H1 (cell line): ENCODE measurements at regions not wholly inside any gene's neighbourhood (a gene's known extent, or its start where the extent isn't known, plus 50 kb on each side); places are given as distances from the start of the nearest gene placed in this dataset.

Experiments used
- CBX8 ChIP-seq: fragments of 300-800, 300-1000 bp; sonication (generic); IDR thresholded peaks from 2 replicates; pipeline ENCODE4 v1.7.1; 2016; ENCODE audit warnings: low read depth, low read length, borderline replicate concordance
- CHD1 ChIP-seq: IDR thresholded peaks from 2 replicates; pipeline ENCODE4 v1.6.1; 2012; ENCODE audit warnings: low read depth, low read length, improper control_type of control experiment
- HDAC2 ChIP-seq, 2 experiments: fragments of 300-600 bp in 1 of 2; sonication (generic) in 1 of 2; IDR thresholded peaks; 2 replicates each; pipeline ENCODE4 v1.6.1; 2011 to 2012; ENCODE audit warnings: low read depth in 2 of 2, low read length in 2 of 2, mild to moderate bottlenecking in 2 of 2, moderate library complexity in 2 of 2, borderline replicate concordance in 1 of 2, inconsistent platforms in 1 of 2
- SRF ChIP-seq: IDR thresholded peaks from 2 replicates; pipeline ENCODE4 v1.6.1; 2011; ENCODE audit warnings: mild to moderate bottlenecking, low read depth, low read length, moderate library complexity
- TBP ChIP-seq: IDR thresholded peaks from 2 replicates; pipeline ENCODE4 v1.6.1; 2011; ENCODE audit warnings: low read depth, low read length, improper control_type of control experiment
- TF ChIP-seq, protein P1 (sequence below): fragments of 300-600 bp; sonication (generic); IDR thresholded peaks from 2 replicates; pipeline ENCODE4 v1.7.1; 2012; ENCODE audit warnings: low read length, moderate library complexity, mild to moderate bottlenecking, inconsistent platforms; ENCODE audit not compliant: insufficient replicate concordance
- TF ChIP-seq, protein P2 (sequence below), 3 experiments: IDR thresholded peaks; 1 replicate in 2 of 3; 2 replicates in 1 of 3; pipeline versions ENCODE4 v1.5.1 to v1.6.1; 2011; ENCODE audit warnings: low read length in 3 of 3, mild to moderate bottlenecking in 3 of 3, inconsistent platforms in 2 of 3, low read depth in 1 of 3, moderate library complexity in 1 of 3; ENCODE audit not compliant: insufficient read depth in 1 of 3; ENCODE audit errors: control extremely low read depth in 1 of 3

DNA sequence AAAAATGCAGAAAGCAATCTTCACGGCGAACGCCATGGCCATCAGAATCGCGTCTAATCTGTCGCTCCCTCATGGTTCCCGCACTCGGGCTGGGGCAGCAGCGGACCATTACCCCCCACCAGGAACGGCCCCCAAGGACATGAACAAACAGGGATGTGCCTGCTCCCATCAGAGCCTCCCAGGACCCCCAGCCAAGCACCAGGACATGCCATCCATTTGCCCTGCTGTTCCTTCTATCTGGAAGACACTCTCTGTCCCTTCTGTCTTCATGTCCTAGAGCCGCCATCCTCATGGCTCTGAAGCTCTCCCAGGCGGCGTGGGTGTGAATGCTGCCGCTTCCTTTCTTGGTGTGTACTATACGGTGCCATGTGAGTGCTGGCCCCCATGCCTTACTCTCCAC lies 371.8 kb downstream of the BCL11B start (continued):
- TF ChIP-seq, protein P1, sequence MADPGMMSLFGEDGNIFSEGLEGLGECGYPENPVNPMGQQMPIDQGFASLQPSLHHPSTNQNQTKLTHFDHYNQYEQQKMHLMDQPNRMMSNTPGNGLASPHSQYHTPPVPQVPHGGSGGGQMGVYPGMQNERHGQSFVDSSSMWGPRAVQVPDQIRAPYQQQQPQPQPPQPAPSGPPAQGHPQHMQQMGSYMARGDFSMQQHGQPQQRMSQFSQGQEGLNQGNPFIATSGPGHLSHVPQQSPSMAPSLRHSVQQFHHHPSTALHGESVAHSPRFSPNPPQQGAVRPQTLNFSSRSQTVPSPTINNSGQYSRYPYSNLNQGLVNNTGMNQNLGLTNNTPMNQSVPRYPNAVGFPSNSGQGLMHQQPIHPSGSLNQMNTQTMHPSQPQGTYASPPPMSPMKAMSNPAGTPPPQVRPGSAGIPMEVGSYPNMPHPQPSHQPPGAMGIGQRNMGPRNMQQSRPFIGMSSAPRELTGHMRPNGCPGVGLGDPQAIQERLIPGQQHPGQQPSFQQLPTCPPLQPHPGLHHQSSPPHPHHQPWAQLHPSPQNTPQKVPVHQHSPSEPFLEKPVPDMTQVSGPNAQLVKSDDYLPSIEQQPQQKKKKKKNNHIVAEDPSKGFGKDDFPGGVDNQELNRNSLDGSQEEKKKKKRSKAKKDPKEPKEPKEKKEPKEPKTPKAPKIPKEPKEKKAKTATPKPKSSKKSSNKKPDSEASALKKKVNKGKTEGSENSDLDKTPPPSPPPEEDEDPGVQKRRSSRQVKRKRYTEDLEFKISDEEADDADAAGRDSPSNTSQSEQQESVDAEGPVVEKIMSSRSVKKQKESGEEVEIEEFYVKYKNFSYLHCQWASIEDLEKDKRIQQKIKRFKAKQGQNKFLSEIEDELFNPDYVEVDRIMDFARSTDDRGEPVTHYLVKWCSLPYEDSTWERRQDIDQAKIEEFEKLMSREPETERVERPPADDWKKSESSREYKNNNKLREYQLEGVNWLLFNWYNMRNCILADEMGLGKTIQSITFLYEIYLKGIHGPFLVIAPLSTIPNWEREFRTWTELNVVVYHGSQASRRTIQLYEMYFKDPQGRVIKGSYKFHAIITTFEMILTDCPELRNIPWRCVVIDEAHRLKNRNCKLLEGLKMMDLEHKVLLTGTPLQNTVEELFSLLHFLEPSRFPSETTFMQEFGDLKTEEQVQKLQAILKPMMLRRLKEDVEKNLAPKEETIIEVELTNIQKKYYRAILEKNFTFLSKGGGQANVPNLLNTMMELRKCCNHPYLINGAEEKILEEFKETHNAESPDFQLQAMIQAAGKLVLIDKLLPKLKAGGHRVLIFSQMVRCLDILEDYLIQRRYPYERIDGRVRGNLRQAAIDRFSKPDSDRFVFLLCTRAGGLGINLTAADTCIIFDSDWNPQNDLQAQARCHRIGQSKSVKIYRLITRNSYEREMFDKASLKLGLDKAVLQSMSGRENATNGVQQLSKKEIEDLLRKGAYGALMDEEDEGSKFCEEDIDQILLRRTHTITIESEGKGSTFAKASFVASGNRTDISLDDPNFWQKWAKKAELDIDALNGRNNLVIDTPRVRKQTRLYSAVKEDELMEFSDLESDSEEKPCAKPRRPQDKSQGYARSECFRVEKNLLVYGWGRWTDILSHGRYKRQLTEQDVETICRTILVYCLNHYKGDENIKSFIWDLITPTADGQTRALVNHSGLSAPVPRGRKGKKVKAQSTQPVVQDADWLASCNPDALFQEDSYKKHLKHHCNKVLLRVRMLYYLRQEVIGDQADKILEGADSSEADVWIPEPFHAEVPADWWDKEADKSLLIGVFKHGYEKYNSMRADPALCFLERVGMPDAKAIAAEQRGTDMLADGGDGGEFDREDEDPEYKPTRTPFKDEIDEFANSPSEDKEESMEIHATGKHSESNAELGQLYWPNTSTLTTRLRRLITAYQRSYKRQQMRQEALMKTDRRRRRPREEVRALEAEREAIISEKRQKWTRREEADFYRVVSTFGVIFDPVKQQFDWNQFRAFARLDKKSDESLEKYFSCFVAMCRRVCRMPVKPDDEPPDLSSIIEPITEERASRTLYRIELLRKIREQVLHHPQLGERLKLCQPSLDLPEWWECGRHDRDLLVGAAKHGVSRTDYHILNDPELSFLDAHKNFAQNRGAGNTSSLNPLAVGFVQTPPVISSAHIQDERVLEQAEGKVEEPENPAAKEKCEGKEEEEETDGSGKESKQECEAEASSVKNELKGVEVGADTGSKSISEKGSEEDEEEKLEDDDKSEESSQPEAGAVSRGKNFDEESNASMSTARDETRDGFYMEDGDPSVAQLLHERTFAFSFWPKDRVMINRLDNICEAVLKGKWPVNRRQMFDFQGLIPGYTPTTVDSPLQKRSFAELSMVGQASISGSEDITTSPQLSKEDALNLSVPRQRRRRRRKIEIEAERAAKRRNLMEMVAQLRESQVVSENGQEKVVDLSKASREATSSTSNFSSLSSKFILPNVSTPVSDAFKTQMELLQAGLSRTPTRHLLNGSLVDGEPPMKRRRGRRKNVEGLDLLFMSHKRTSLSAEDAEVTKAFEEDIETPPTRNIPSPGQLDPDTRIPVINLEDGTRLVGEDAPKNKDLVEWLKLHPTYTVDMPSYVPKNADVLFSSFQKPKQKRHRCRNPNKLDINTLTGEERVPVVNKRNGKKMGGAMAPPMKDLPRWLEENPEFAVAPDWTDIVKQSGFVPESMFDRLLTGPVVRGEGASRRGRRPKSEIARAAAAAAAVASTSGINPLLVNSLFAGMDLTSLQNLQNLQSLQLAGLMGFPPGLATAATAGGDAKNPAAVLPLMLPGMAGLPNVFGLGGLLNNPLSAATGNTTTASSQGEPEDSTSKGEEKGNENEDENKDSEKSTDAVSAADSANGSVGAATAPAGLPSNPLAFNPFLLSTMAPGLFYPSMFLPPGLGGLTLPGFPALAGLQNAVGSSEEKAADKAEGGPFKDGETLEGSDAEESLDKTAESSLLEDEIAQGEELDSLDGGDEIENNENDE = no peak
- TF ChIP-seq CBX8 = no peak
- TF ChIP-seq, protein P2, sequence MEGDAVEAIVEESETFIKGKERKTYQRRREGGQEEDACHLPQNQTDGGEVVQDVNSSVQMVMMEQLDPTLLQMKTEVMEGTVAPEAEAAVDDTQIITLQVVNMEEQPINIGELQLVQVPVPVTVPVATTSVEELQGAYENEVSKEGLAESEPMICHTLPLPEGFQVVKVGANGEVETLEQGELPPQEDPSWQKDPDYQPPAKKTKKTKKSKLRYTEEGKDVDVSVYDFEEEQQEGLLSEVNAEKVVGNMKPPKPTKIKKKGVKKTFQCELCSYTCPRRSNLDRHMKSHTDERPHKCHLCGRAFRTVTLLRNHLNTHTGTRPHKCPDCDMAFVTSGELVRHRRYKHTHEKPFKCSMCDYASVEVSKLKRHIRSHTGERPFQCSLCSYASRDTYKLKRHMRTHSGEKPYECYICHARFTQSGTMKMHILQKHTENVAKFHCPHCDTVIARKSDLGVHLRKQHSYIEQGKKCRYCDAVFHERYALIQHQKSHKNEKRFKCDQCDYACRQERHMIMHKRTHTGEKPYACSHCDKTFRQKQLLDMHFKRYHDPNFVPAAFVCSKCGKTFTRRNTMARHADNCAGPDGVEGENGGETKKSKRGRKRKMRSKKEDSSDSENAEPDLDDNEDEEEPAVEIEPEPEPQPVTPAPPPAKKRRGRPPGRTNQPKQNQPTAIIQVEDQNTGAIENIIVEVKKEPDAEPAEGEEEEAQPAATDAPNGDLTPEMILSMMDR (IDR thresholded peaks at IDR 0.05; ENCODE audit: control extremely low read depth in 1 of 3, insufficient read depth in 1 of 3, low read depth in 1 of 3, low read length in 3 of 3) = no peak
- TF ChIP-seq SRF = no peak
- no peak for TF ChIP-seq TBP
- no peak for TF ChIP-seq HDAC2 (IDR thresholded peaks at IDR 0.05; ENCODE audit: borderline replicate concordance in 1 of 2, low read depth in 2 of 2, low read length in 2 of 2)
- TF ChIP-seq CHD1 = no peak
- TF ChIP-seq, all 59 proteins: peak for 0
